ENCODE measurements at regions not wholly inside any gene's neighbourhood (a gene's known extent, or its start where the extent isn't known, plus 50 kb on each side); places are given as distances from the start of the nearest gene placed in this dataset.

DNA sequence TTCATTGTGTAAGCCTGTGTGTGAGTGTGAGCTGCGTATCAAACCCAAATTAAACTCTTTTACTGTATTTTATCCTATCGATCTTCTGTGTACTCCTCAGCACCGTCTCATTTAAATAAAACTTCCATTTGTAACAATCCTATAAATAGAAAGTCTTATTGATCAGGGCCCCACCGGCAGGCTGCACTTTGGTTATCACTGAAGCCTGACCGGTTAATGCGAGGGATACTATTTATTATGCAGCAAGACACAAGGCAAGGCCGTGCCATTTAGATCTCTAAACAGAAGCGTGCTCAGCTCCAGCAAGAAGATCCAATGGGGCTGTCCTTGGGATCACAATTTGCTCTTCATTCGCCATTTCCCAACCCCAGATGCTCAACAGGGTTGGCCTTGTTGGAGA is 252.6 kb upstream of the TSHZ3 start:
- DNase-seq (ENCODE audit: low read depth) = no peak

DNA sequence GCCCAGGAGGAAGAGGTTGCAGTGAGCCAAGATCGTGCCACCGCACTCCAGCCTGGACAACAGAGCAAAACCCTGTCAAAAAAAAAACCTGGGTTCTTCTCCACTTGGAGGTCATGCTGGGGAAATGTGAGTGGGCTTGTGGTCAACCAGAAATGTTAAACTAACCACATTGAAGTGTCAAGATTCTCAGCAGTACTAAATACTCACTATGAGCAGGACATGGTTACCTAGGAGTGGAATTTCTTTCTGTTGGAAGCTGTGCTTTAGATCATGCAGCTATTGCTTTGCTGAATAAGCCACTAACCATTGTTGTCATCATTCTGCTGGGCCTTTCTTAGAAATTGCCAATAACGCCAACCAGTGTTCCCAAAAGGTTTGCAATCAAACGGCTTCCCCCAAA is 253.3 kb upstream of the TSHZ3 start:
- no peak for DNase-seq (ENCODE audit: low read depth)

GRCh38 chr19:31604493-31605040 is 255.3 kb upstream of the TSHZ3 start:
- no peak for DNase-seq (ENCODE audit: low read depth)

- DNase-seq (ENCODE audit: low read depth) = no peak
These were observed 260.8 kb upstream of the TSHZ3 start for GRCh38 chr19:31610018-31610417.

DNA sequence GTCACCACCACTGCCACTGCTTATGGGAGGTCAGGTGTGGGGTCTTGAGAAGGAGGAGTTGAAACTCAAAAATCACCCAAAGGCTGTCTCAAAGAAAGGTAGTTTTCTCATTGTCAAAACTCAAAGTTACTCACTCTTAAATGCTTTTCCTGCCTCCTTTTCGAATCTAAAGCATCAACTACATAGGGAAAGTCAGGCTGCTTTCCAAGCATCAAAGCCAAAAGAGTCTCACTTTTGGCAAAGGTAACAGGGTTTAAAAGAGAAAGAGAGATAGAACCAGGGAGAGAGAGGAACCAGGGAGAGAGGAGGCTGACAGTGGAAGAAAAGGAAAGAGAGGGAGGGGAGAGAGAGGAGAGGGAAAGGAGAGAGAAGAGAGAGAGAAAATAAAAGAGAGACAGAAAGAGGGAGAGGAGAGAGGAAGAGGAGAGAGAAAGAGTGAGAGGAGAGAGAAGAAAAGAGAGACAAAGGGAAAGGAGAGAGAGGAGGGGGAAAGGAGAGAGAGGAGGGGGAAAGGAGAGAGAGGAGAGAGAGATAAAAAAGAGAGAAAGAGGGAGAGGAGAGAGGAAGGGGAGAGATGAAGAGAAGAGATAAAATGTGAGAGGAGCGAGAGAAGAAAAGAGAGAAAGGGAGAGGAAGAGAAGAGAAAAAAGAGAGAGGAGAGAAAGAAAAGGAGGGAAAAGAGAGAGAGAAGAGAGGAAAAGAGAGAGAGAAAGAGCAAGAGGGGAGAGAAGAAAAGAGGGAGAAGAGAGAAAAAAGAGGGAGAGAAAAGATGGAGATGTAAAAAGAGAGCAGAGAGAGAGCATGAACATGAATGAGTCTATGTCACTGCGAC is 262.0 kb upstream of the TSHZ3 start:
- no peak for DNase-seq (ENCODE audit: low read depth)

DNA sequence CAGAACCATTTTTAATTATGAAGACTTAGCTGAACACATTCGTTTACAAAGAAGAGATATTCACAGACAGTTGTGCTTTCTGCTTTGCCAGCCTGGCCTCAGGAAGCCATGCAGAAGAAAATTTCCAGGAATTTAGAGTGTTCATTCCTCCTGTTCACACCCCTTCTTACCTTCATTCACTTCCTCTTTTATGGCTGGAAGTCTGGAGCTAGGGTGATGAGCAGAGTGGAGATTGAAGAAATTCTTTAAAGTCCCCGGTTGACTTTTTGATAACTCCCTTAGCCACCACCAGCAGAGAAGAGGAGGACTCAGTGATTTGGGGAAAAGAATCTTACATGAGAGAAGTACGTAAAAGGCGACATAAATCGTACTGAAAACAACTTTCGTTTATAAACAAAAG is 263.6 kb upstream of the TSHZ3 start:
- DNase-seq (ENCODE audit: low read depth) = no peak

GRCh38 chr19:31613683-31614219 is 264.5 kb upstream of the TSHZ3 start:
- DNase-seq (ENCODE audit: low read depth) = no peak

GRCh38 chr19:31616031-31616430 is 266.8 kb upstream of the TSHZ3 start:
- DNase-seq (ENCODE audit: low read depth) = no peak

GRCh38 chr19:31617010-31617585 is 267.9 kb upstream of the TSHZ3 start:
- DNase-seq (ENCODE audit: low read depth) = no peak

GRCh38 chr19:31625056-31625455 is 275.8 kb upstream of the TSHZ3 start:
- no peak for DNase-seq (ENCODE audit: low read depth)

- DNase-seq (ENCODE audit: low read depth) = no peak
These were observed 276.3 kb upstream of the TSHZ3 start for GRCh38 chr19:31625575-31625974.

- DNase-seq (ENCODE audit: low read depth) = no peak
These were observed 277.7 kb upstream of the TSHZ3 start for GRCh38 chr19:31626941-31627340.

- no peak for DNase-seq (ENCODE audit: low read depth)
These were observed 278.6 kb upstream of the TSHZ3 start for GRCh38 chr19:31627620-31628365.

GRCh38 chr19:31629579-31630363 is 280.5 kb upstream of the TSHZ3 start:
- DNase-seq (ENCODE audit: low read depth) = no peak

- no peak for DNase-seq (ENCODE audit: low read depth)
These were observed 283.8 kb upstream of the TSHZ3 start for GRCh38 chr19:31633014-31633413.

DNA sequence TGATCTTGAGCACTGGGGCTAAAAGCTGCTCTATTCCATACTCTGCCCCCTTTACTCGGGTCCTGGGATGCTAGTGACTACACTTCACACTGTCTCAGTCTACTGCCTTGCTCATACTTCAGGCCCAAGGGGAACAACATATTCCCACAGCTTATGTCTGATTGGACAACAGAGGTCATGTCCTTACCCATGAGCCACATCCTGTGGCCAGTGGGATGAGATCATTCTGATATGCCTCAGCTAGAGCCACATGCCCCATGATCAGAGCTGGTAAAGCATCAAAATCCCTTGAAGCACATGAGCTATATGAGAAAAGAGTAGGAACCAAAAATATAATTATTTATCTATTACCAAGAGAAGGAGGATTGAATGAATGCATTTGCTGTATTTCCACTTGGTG is 290.1 kb upstream of the TSHZ3 start:
- no peak for DNase-seq (ENCODE audit: low read depth)

DNA sequence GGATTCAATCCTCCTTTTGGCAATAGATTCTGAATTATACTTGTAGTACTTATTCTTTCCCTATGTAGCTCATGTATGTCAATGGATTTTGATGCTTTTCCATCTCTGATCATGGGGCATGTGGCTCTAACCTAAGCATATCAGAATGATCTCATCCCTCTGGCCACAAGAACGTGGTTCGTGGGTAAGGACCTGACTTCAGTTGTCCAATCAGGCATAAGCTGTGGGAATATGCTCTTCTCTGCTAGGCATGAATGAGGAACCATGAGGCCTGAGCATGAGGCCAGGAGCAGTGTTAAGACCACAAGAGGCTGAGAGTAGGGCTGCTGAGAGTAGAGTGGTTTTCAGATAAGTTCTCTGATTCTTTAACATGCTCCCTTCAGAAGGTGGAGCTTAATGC is 292.4 kb upstream of the TSHZ3 start:
- DNase-seq (ENCODE audit: low read depth) = no peak

DNA sequence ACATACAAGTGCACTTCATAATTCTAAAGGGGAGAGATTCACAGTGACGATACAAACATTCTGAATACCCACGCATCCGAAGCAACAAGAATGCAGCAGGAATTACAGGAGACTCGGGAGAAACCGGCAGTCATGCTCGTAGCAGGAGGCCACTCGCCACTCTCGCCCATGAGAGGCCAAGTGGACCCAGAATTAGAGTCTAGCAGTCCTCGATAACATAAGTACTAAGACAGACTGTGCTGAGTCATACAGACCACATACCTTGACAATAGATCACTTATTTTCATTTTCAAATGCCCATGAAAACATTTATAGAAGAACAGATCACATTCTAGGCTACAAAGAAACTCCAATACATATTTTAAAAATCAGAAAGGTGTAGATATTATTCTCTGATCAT is 299.1 kb upstream of the TSHZ3 start:
- DNase-seq (ENCODE audit: low read depth) = no peak

- DNase-seq (ENCODE audit: low read depth) = no peak
These were observed 307.3 kb upstream of the TSHZ3 start for GRCh38 chr19:31656507-31656906.

DNA sequence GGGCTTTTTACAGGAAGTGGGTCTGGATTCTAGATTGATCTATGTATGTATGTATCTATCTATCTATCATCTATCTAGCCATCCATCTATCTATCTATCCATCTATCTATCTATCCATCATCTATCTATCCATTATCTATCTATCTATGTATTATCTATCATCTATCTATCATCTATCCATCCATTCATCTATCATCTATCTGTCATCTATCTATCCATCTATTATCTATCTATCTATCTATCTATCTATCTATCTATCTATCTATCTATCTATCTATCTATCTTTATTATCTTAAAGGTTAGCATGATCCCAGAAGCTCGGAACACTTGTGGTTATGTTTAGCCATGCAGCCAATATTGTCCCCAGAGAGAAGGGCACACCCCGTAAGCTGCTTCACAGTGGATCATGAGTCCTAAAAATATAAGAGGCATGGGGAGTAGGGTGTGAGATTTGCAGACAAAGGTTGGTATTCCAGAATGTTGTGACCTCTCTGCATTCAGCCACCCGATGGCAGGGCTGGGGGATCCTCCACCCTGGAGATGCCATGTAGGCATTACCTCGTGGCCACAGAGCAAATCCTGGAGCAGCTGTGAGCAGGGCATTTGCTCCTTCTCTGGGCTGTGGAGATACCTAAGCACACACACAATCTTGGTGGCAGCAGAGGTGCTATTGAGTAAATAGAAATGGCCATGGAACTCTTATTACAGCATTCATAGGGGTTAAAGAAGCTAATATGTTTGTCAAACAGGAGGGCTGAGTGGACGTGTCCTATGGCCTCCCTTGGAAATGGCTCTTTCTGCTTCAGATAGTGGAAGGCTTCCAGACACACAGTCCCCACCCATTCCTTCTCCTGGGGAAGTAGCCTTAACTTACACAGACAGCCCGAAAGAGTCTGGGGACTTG is 310.0 kb upstream of the TSHZ3 start:
- DNase-seq (ENCODE audit: low read depth) = no peak

DNA sequence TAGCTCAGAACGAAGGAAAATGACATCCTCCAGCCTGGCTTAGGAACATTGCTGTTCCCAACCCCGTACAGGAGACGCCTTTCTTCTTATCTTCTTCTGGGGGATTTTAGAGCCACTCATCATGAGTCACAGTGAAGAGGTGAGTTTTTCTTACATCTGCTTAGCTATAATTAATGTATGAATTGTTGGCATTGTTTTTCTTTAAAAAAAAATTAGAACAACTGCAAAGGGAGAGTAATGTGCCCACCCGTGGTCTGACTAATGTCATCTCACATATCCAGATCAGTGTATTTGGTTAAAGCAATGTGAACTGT is 310.6 kb upstream of the TSHZ3 start:
- no peak for DNase-seq (ENCODE audit: low read depth)

Data from activated T-cell treated with anti-CD3 and anti-CD28 coated beads for 1 hour (primary cell).